Adrenal gland (tissue), 5 donors: ENCODE measurements at regions not wholly inside any gene's neighbourhood (a gene's known extent, or its start where the extent isn't known, plus 50 kb on each side); places are given as distances from the start of the nearest gene placed in this dataset.

Experiments used
- CTCF ChIP-seq, 6 experiments: fragments of 450-650 bp in 4 of 6; fragments of 200-600 bp in 2 of 6; sonication (generic) in 1 of 6; IDR thresholded peaks; 1 replicate in 5 of 6; 2 replicates in 1 of 6; pipeline versions ENCODE4 v1.5.1 to v1.8.0; 2016 to 2021; ENCODE audit warnings: antibody characterized with exemption in 6 of 6, mild to moderate bottlenecking in 2 of 6, moderate library complexity in 1 of 6
- POLR2A ChIP-seq, 2 donors: fragments of 450-650 bp; IDR thresholded peaks; one replicate each; pipeline ENCODE4 v1.6.1; 2017; ENCODE audit warnings: antibody characterized with exemption in 2 of 2, mild to moderate bottlenecking in 2 of 2, moderate library complexity in 1 of 2
- donor health status: DM: no; HTN: no; CAD: no.

DNA sequence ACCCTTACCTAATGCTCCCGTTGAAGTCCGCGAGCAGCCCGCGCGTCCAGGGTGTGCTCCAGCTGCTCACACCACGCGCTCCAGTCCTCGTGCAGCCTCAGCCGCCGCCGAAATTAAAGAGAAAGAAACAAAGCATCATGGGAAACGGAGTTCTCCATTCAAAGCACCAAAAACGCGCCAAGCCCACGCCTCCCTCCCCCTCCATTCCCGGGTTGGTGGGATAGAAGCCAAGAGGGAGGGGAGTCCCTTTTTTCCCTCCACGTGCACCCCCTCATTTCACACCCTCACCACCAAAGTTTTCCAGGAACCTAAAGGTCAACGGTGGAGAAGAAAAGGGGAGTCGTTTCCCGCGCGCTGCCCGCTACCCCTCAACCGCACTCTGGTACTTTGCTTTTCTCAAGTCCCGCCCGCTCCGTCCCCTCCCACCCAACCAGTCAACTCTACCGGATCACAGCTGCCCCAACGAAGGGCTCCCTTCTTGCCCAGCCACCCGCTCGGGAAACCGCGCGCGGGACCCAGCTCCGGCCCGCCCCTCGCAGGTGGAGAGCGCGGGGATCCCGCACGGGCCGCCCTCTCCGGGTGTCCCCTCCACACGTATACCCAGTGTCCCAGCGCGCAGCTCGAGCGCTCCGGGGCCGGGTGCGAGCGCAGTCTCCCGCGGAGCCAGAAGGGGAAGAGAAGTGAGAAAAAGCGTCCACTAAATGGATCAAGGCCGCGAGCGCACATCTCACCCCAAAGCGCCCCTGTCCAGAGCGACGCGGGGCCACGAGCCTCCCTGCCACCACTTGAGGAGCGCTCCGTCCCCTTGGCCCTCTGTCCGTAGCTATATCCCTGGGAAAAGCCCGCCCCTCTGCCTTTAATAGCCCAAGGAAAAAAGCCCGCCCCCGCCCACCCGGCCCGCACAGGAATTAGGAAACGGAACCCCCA is 65.1 kb upstream of the CCDC160 start:
- TF ChIP-seq CTCF (IDR thresholded peaks at IDR 0.05) (no peak), POLR2A (IDR thresholded peaks at IDR 0.05) (no peak)
